IMR-90 (cell line): ENCODE measurements at regions not wholly inside any gene's neighbourhood (a gene's known extent, or its start where the extent isn't known, plus 50 kb on each side); places are given as distances from the start of the nearest gene placed in this dataset.

Source experiments
- ATAC-seq: fragments of 200-7000 bp; cut with Tn5 transposase; 2 replicates; pipeline ENCODE4 v1.9.1; 2020; ENCODE audit warnings: low read depth, mild to moderate bottlenecking, moderate library complexity
- BruUV-seq: library from RNA; stranded (reverse); fragments of 400-500 nt; replicated peaks from 2 replicates; lab custom pipeline; 2021; lab: Mats Ljungman, UMichigan
- CTCF ChIA-PET: fragments of 300-600 bp; formaldehyde crosslinking; extraction: SDS; loops from one replicate; lab custom pipeline; 2021; ENCODE audit warnings: antibody characterized with exemption; lab: Yijun Ruan, JAX
- POLR2A ChIA-PET: fragments of 300-600 bp; sonication (Branson Sonifier 250); formaldehyde crosslinking; loops from one replicate; lab custom pipeline; 2022; ENCODE audit warnings: antibody characterized with exemption; ENCODE audit not compliant: unreplicated experiment; lab: Charles Lee
- DNase-seq: peaks from one replicate; pipeline ENCODE4 v3.0.0; 2013
- H2AFZ ChIP-seq: replicated peaks from 2 replicates; pipeline ENCODE3; 2013; ENCODE audit warnings: low read length, mild to moderate bottlenecking; ENCODE audit not compliant: poor library complexity
- H2AK5ac ChIP-seq: 2 replicates; pipeline ENCODE4 v1.6.1; 2013; ENCODE audit warnings: low read depth, low read length, inconsistent platforms
- H2AK9ac ChIP-seq: replicated peaks from 2 replicates; pipeline ENCODE3; 2013; ENCODE audit warnings: mild to moderate bottlenecking, low read depth, low read length, moderate library complexity; ENCODE audit not compliant: poor library complexity
- H2BK120ac ChIP-seq: 2 replicates; pipeline ENCODE4 v1.6.1; 2013; ENCODE audit warnings: low read depth, low read length, inconsistent platforms
- H2BK15ac ChIP-seq: 3 replicates; pipeline ENCODE4 v1.6.1; 2013; ENCODE audit warnings: low read depth, low read length, inconsistent platforms
- H2BK20ac ChIP-seq: 2 replicates; pipeline ENCODE4 v1.6.1; 2013; ENCODE audit warnings: low read depth, mild to moderate bottlenecking, inconsistent platforms, low read length, moderate library complexity
- H2BK5ac ChIP-seq: 2 replicates; pipeline ENCODE4 v1.6.1; 2013; ENCODE audit warnings: mild to moderate bottlenecking, low read depth, low read length, inconsistent platforms; ENCODE audit not compliant: poor library complexity, severe bottlenecking
- H3K14ac ChIP-seq: replicated peaks from 2 replicates; pipeline ENCODE4 v1.6.1; 2013; ENCODE audit warnings: low read depth, low read length, inconsistent platforms
- H3K18ac ChIP-seq: 2 replicates; pipeline ENCODE4 v1.6.1; 2013; ENCODE audit warnings: low read depth, low read length, control low read depth
- H3K23ac ChIP-seq: 2 replicates; pipeline ENCODE4 v1.6.1; 2013; ENCODE audit warnings: low read depth, low read length, inconsistent platforms
- H3K27ac ChIP-seq: 2 replicates; pipeline ENCODE4 v1.5.1; 2013; ENCODE audit warnings: mild to moderate bottlenecking, control low read depth, low read length; ENCODE audit not compliant: insufficient read depth
- H3K27me3 ChIP-seq: 2 replicates; pipeline ENCODE4 v1.6.1; 2013; ENCODE audit warnings: low read length; ENCODE audit not compliant: control insufficient read depth, insufficient read depth
- H3K36me3 ChIP-seq: 2 replicates; pipeline ENCODE4 v1.6.1; 2013; ENCODE audit warnings: low read length, mixed read lengths; ENCODE audit not compliant: control insufficient read depth, insufficient read depth
- H3K4ac ChIP-seq: 2 replicates; pipeline ENCODE4 v1.6.1; 2013; ENCODE audit warnings: low read depth, low read length, inconsistent platforms
- H3K4me1 ChIP-seq: 2 replicates; pipeline ENCODE4 v1.6.1; 2013; ENCODE audit warnings: low read length, mixed read lengths; ENCODE audit not compliant: control insufficient read depth, insufficient read depth
- H3K4me2 ChIP-seq: 2 replicates; pipeline ENCODE4 v1.6.1; 2013; ENCODE audit warnings: low read depth, mild to moderate bottlenecking, control low read depth, low read length, moderate library complexity
- H3K4me3 ChIP-seq: 2 replicates; pipeline ENCODE4 v1.5.1; 2013; ENCODE audit warnings: low read depth, mild to moderate bottlenecking, control low read depth, low read length, moderate library complexity; ENCODE audit not compliant: insufficient read depth
- H3K56ac ChIP-seq: 2 replicates; pipeline ENCODE4 v1.6.1; 2013; ENCODE audit warnings: low read length, inconsistent platforms; ENCODE audit not compliant: insufficient read depth; ENCODE audit errors: extremely low read depth
- H3K79me1 ChIP-seq, 2 experiments: 2 replicates each; pipeline ENCODE4 v1.6.1; 2013; ENCODE audit warnings: low read length in 2 of 2, inconsistent platforms in 1 of 2, low read depth in 1 of 2
- H3K9ac ChIP-seq: 2 replicates; pipeline ENCODE4 v1.6.1; 2013; ENCODE audit warnings: low read depth, low read length, control low read depth
- H3K9me1 ChIP-seq: 2 replicates; pipeline ENCODE4 v1.6.1; 2013; ENCODE audit warnings: low read length, inconsistent platforms; ENCODE audit not compliant: insufficient read depth
- H3K9me3 ChIP-seq: 2 replicates; pipeline ENCODE4 v1.6.1; 2013; ENCODE audit warnings: low read length; ENCODE audit not compliant: control insufficient read depth, insufficient read depth
- H4K20me1 ChIP-seq: 2 replicates; pipeline ENCODE4 v1.6.1; 2013; ENCODE audit warnings: low read length, inconsistent platforms; ENCODE audit not compliant: insufficient read depth
- H4K5ac ChIP-seq: 2 replicates; pipeline ENCODE4 v1.6.1; 2013; ENCODE audit warnings: mild to moderate bottlenecking, low read depth, low read length, control low read depth
- H4K8ac ChIP-seq, 2 experiments: 2 replicates each; pipeline ENCODE4 v1.6.1; 2013; ENCODE audit warnings: low read depth in 2 of 2, low read length in 2 of 2, control low read depth in 1 of 2, inconsistent platforms in 1 of 2
- H4K91ac ChIP-seq: 2 replicates; pipeline ENCODE4 v1.6.1; 2013; ENCODE audit warnings: low read depth, low read length, inconsistent platforms; ENCODE audit not compliant: insufficient read depth
- CEBPB ChIP-seq: IDR thresholded peaks from 2 replicates; pipeline ENCODE4 v1.6.1; 2012; ENCODE audit warnings: low read depth, low read length, improper control_type of control experiment
- CHD1 ChIP-seq: IDR thresholded peaks from 2 replicates; pipeline ENCODE4 v1.6.1; 2012; ENCODE audit warnings: low read depth, low read length, improper control_type of control experiment
- FOS ChIP-seq: fragments of 150-350 bp; IDR thresholded peaks from 2 replicates; pipeline ENCODE4 v1.6.1; 2016; ENCODE audit warnings: low read depth, low read length
- MAFK ChIP-seq: IDR thresholded peaks from 2 replicates; pipeline ENCODE4 v1.6.1; 2012; ENCODE audit warnings: low read depth, low read length, improper control_type of control experiment
- MXI1 ChIP-seq: IDR thresholded peaks from 2 replicates; pipeline ENCODE4 v1.6.1; 2012; ENCODE audit warnings: low read depth, mild to moderate bottlenecking, low read length, moderate library complexity, borderline replicate concordance
- RCOR1 ChIP-seq: IDR thresholded peaks from 2 replicates; pipeline ENCODE4 v1.6.1; 2012; ENCODE audit warnings: mild to moderate bottlenecking, low read length, improper control_type of control experiment; ENCODE audit not compliant: insufficient replicate concordance
- RFX5 ChIP-seq: IDR thresholded peaks from 2 replicates; pipeline ENCODE4 v1.8.0; 2012; ENCODE audit warnings: low read depth, mild to moderate bottlenecking, low read length, moderate library complexity
- SMC3 ChIP-seq: fragments of 150-350 bp; IDR thresholded peaks from 2 replicates; pipeline ENCODE4 v1.6.1; 2016; ENCODE audit warnings: low read depth, mild to moderate bottlenecking, antibody characterized with exemption, low read length, moderate library complexity
- WGBS, 2 experiments: methylation state at CpG; one replicate each; pipeline versions ENCODE4 v1.1.5 to v1.1.7; 2013; ENCODE audit warnings: missing lambda C conversion rate in 2 of 2; ENCODE audit not compliant: insufficient read length in 1 of 2; ENCODE audit errors: extremely low coverage in 2 of 2; 5-methylcytosine and 5-hydroxymethylcytosine counted together
- dilution Hi-C: fragments of 300-500 bp; cut with HindIII; formaldehyde crosslinking; loops from one replicate; pipeline ENCODE4 v1.14.3; 2018; ENCODE audit warnings: low sequenced_read_pairs; ENCODE audit not compliant: unreplicated experiment
- in situ Hi-C: fragments of 300-500 bp; cut with MboI; formaldehyde crosslinking; loops from 3 replicates; pipeline ENCODE4 v1.14.3; 2019; ENCODE audit warnings: low sequenced_read_pairs, inconsistent platforms, mixed read lengths
- intact Hi-C: fragments of 100-400 bp; cut with micrococcal nuclease; formaldehyde crosslinking; loops from 2 replicates; pipeline ENCODE4 v1.10.0; 2022
- TF ChIP-seq, protein P1 (sequence below): fragments of 150-350 bp; IDR thresholded peaks from 2 replicates; pipeline ENCODE4 v1.6.1; 2017; ENCODE audit warnings: mild to moderate bottlenecking, antibody characterized with exemption, low read length, low read depth
- TF ChIP-seq, protein P2 (sequence below): fragments of 150-350 bp; IDR thresholded peaks from 2 replicates; pipeline ENCODE4 v1.6.1; 2016; ENCODE audit warnings: low read depth, mild to moderate bottlenecking, low read length, moderate library complexity, borderline replicate concordance

DNA sequence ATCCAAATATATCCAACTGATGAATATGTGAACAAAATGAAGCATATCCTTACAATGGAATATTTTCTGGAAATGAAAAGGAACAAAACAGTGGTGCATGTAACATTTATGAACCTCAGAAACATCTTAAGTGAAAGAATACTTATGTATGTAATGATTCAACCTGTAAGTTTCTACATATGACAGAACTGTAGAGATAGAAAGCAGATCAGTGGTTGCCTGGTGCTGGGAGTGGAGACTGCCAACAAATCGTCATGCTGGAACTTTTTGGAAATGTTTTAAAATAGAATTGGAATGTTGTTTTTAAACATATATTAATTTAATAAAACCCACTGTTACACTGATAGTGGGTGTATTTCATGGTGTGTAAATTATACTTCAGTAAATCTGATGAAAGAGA, 667.5 kb downstream of the RAPGEF2 start:
- Histone ChIP-seq H2BK120ac (no peak overlapping the region), H3K27me3 (no peaks in the 10 kb centered on the region), H2BK5ac (no peak overlapping the region), H3K36me3 (no peaks in the 10 kb centered on the region), H3K18ac (no peak overlapping the region), H3K9me1 (no peaks in the 10 kb centered on the region), H4K20me1 (no peaks in the 10 kb centered on the region), H3K56ac (no peak overlapping the region), H2AK9ac (no peak overlapping the region), H3K4me2 (no peak overlapping the region), H2AK5ac (no peak overlapping the region), H4K5ac (no peak overlapping the region), H2BK20ac (no peak overlapping the region), H2BK15ac (no peak overlapping the region), H4K91ac (no peak overlapping the region), H3K4me1 (no peaks in the 10 kb centered on the region), H3K23ac (no peak overlapping the region), H3K27ac (no peak overlapping the region), H3K79me1 (no peaks in the 10 kb centered on the region), H3K4ac (no peak overlapping the region), H2AFZ (no peak overlapping the region), H4K8ac (no peak overlapping the region), H3K9me3 (0 out of 2 replicates have a peak, but pooled peaks cover 2% of the 10 kb centered on the region), H3K14ac (no peak overlapping the region), H3K9ac (no peak overlapping the region), H3K4me3 (no peak overlapping the region)
- CTCF ChIA-PET, result no interaction called here
- in situ Hi-C loops (no loop called here), dilution Hi-C loops (no loop called here), intact Hi-C loops (no loop called here)
- BruUV-seq, result no TSS peak
- WGBS, 2 experiments, result no CpG with 5 or more reads among the region's 1 CpG
- TF ChIP-seq CHD1, result no peak
- TF ChIP-seq, protein P1, sequence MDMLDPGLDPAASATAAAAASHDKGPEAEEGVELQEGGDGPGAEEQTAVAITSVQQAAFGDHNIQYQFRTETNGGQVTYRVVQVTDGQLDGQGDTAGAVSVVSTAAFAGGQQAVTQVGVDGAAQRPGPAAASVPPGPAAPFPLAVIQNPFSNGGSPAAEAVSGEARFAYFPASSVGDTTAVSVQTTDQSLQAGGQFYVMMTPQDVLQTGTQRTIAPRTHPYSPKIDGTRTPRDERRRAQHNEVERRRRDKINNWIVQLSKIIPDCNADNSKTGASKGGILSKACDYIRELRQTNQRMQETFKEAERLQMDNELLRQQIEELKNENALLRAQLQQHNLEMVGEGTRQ, result no peak
- TF ChIP-seq MXI1, result no peak
- TF ChIP-seq, protein P2, sequence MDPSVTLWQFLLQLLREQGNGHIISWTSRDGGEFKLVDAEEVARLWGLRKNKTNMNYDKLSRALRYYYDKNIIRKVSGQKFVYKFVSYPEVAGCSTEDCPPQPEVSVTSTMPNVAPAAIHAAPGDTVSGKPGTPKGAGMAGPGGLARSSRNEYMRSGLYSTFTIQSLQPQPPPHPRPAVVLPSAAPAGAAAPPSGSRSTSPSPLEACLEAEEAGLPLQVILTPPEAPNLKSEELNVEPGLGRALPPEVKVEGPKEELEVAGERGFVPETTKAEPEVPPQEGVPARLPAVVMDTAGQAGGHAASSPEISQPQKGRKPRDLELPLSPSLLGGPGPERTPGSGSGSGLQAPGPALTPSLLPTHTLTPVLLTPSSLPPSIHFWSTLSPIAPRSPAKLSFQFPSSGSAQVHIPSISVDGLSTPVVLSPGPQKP, result no peak
- TF ChIP-seq RCOR1, result no peak
- no peak for TF ChIP-seq SMC3
- no peak for TF ChIP-seq CEBPB
- no peak for TF ChIP-seq FOS
- no peak for TF ChIP-seq RFX5
- no peak for TF ChIP-seq MAFK
- POLR2A ChIA-PET, result no interaction called here
- DNase-seq, result no peak
- ATAC-seq, result no peak
